ENCODE measurements at regions not wholly inside any gene's neighbourhood (a gene's known extent, or its start where the extent isn't known, plus 50 kb on each side); places are given as distances from the start of the nearest gene placed in this dataset.

DNA sequence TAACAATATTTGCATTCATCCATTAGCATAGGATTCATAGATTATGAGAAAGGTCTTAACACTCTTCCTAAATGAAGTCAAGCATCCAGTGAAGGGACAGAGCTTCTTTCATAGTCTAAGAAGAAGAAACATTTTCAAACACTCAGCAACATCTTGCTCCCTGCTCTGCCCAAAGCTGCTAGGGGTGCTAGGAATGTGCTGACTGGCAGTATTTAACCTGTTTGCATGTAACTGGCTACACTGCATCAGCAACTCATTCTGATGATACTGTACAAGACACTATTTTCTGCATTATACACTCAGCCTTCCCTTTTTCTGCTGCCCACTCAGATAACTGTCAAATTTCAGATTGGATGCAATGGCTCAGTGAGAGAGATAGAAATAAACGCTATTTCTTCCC, 495.1 kb upstream of the ARID1B start:
- TF ChIP-seq, protein P1, sequence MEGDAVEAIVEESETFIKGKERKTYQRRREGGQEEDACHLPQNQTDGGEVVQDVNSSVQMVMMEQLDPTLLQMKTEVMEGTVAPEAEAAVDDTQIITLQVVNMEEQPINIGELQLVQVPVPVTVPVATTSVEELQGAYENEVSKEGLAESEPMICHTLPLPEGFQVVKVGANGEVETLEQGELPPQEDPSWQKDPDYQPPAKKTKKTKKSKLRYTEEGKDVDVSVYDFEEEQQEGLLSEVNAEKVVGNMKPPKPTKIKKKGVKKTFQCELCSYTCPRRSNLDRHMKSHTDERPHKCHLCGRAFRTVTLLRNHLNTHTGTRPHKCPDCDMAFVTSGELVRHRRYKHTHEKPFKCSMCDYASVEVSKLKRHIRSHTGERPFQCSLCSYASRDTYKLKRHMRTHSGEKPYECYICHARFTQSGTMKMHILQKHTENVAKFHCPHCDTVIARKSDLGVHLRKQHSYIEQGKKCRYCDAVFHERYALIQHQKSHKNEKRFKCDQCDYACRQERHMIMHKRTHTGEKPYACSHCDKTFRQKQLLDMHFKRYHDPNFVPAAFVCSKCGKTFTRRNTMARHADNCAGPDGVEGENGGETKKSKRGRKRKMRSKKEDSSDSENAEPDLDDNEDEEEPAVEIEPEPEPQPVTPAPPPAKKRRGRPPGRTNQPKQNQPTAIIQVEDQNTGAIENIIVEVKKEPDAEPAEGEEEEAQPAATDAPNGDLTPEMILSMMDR (IDR thresholded peaks at IDR 0.05; ENCODE audit: low read length): no peak
- no peak for TF ChIP-seq EZH2 (optimal IDR thresholded peaks at IDR 0.05; ENCODE audit: low read depth, low read length)
- TF ChIP-seq EZH2phosphoT487 (IDR thresholded peaks at IDR 0.05; ENCODE audit: low read length): no peak
